CD14-positive monocyte (primary cell): ENCODE measurements at regions not wholly inside any gene's neighbourhood (a gene's known extent, or its start where the extent isn't known, plus 50 kb on each side); places are given as distances from the start of the nearest gene placed in this dataset.

Experiments used
- DNase-seq, 3 donors: peaks; one replicate each; pipeline ENCODE4 v3.0.0-alpha.2; 2011 to 2022
- H2AFZ ChIP-seq: 2 replicates; pipeline ENCODE4 v1.6.0; 2012; ENCODE audit warnings: mild to moderate bottlenecking, low read depth, low read length, inconsistent platforms; ENCODE audit not compliant: insufficient read depth, poor library complexity, severe bottlenecking
- H3K27ac ChIP-seq, 2 donors: 1 replicate in 1 of 2; 2 replicates in 1 of 2; pipeline ENCODE4 v1.5.1; 2012 to 2013; ENCODE audit warnings: low read length in 2 of 2, control low read depth in 1 of 2, inconsistent platforms in 1 of 2, low read depth in 1 of 2, mild to moderate bottlenecking in 1 of 2
- H3K27me3 ChIP-seq, 2 donors: one replicate each; pipeline versions ENCODE4 v1.6.0 to v1.6.1; 2011 to 2013; ENCODE audit warnings: low read length in 2 of 2; ENCODE audit not compliant: control insufficient read depth in 2 of 2, insufficient read depth in 2 of 2
- H3K36me3 ChIP-seq, 2 donors: replicated peaks in 1 of 2; 1 replicate in 1 of 2; 2 replicates in 1 of 2; pipeline versions ENCODE4 v1.5.1 to v1.6.1; 2012 to 2013; ENCODE audit warnings: low read length in 2 of 2, control low read depth in 1 of 2, inconsistent platforms in 1 of 2, mild to moderate bottlenecking in 1 of 2; ENCODE audit not compliant: insufficient read depth in 2 of 2, control insufficient read depth in 1 of 2
- H3K4me1 ChIP-seq, 2 donors: 1 replicate in 1 of 2; 2 replicates in 1 of 2; pipeline versions ENCODE4 v1.5.1 to v1.6.1; 2012 to 2013; ENCODE audit warnings: low read length in 2 of 2, control low read depth in 1 of 2, inconsistent platforms in 1 of 2, mild to moderate bottlenecking in 1 of 2, moderate library complexity in 1 of 2; ENCODE audit not compliant: insufficient read depth in 2 of 2, control insufficient read depth in 1 of 2
- H3K4me2 ChIP-seq: replicated peaks from 2 replicates; pipeline ENCODE3; 2012; ENCODE audit warnings: low read length, moderate library complexity, mild to moderate bottlenecking; ENCODE audit not compliant: poor library complexity, severe bottlenecking; ENCODE audit errors: extremely low read depth
- H3K4me3 ChIP-seq, 3 experiments: fragments of 200-600 bp in 1 of 3; sonication (generic) in 1 of 3; replicated peaks in 1 of 3; 1 replicate in 2 of 3; 2 replicates in 1 of 3; pipeline ENCODE4 v1.5.1; 2011 to 2013; ENCODE audit warnings: low read length in 3 of 3, mild to moderate bottlenecking in 3 of 3, control low read depth in 2 of 3, low read depth in 2 of 3, inconsistent platforms in 1 of 3, moderate library complexity in 1 of 3
- H3K79me2 ChIP-seq: 2 replicates; pipeline ENCODE4 v1.6.0; 2012; ENCODE audit warnings: mild to moderate bottlenecking, control low read depth, inconsistent platforms, low read length, moderate library complexity; ENCODE audit not compliant: insufficient read depth
- H3K9ac ChIP-seq: 2 replicates; pipeline ENCODE4 v1.6.0; 2017; ENCODE audit warnings: low read length, mild to moderate bottlenecking; ENCODE audit not compliant: insufficient read depth, poor library complexity, severe bottlenecking
- H3K9me3 ChIP-seq, 2 donors: replicated peaks in 1 of 2; 1 replicate in 1 of 2; 2 replicates in 1 of 2; pipeline versions ENCODE4 v1.5.1 to v1.6.1; 2012 to 2013; ENCODE audit warnings: low read length in 2 of 2, control low read depth in 1 of 2; ENCODE audit not compliant: control insufficient read depth in 1 of 2, insufficient read depth in 1 of 2
- H4K20me1 ChIP-seq: 2 replicates; pipeline ENCODE4 v1.6.0; 2012; ENCODE audit warnings: mild to moderate bottlenecking, low read length, control low read depth, moderate library complexity; ENCODE audit not compliant: insufficient read depth
- H3K27ac Mint-ChIP-seq, 7 donors: one replicate each; pipeline ENCODE4 v1.8.0; 2020; ENCODE audit warnings: mild to moderate bottlenecking in 7 of 7, mixed read lengths in 7 of 7, moderate library complexity in 6 of 7, inconsistent platforms in 2 of 7
- H3K27me3 Mint-ChIP-seq, 3 donors: one replicate each; pipeline ENCODE4 v1.8.0; 2021 to 2022; ENCODE audit warnings: low read depth in 3 of 3, mild to moderate bottlenecking in 3 of 3, mixed read lengths in 3 of 3, moderate library complexity in 3 of 3, inconsistent platforms in 1 of 3
- H3K36me3 Mint-ChIP-seq, 2 donors: one replicate each; pipeline ENCODE4 v1.8.0; 2020; ENCODE audit warnings: mixed read lengths in 2 of 2, inconsistent platforms in 1 of 2, mild to moderate bottlenecking in 1 of 2
- H3K4me1 Mint-ChIP-seq: one replicate; pipeline ENCODE4 v1.8.0; 2020; ENCODE audit warnings: mild to moderate bottlenecking, mixed read lengths
- H3K4me3 Mint-ChIP-seq, 2 donors: one replicate each; pipeline ENCODE4 v1.8.0; 2020; ENCODE audit warnings: mild to moderate bottlenecking in 2 of 2, mixed read lengths in 2 of 2, moderate library complexity in 1 of 2
- H3K9me3 Mint-ChIP-seq, 7 donors: one replicate each; pipeline ENCODE4 v1.8.0; 2020 to 2022; ENCODE audit warnings: mixed read lengths in 7 of 7, mild to moderate bottlenecking in 6 of 7, moderate library complexity in 6 of 7, inconsistent platforms in 2 of 7
- CTCF ChIP-seq: fragments of 200-600 bp; IDR thresholded peaks from one replicate; pipeline ENCODE4 v1.8.0; 2022; ENCODE audit warnings: antibody characterized with exemption, mild to moderate bottlenecking
- WGBS: methylation state at CpG from one replicate; pipeline ENCODE4 v1.1.5; 2013; ENCODE audit warnings: missing lambda C conversion rate; ENCODE audit not compliant: insufficient coverage; 5-methylcytosine and 5-hydroxymethylcytosine counted together
- intact Hi-C, 2 donors: fragments of 100-400 bp; cut with micrococcal nuclease; formaldehyde crosslinking; loops; one replicate each; pipeline versions ENCODE4 v1.15.0 to v1.15.1; 2023

- no peaks in the 10 kb centered on the region for H3K4me1 ChIP-seq
- no peaks in the 10 kb centered on the region for H3K27me3 Mint-ChIP-seq
- peaks cover 2 to 6% (median 4%) of the 10 kb centered on the region in 7 donors for H3K9me3 Mint-ChIP-seq
- 100% methylated on average over 1 of the region's 2 CpGs for WGBS
- H3K9ac ChIP-seq = no peak overlapping the region
- no peaks in the 10 kb centered on the region for H3K4me1 Mint-ChIP-seq
- H3K36me3 Mint-ChIP-seq = no peaks in the 10 kb centered on the region
- H3K27me3 ChIP-seq = no peaks in the 10 kb centered on the region
- no peak overlapping the region for H3K4me3 Mint-ChIP-seq
- no peak overlapping the region for H3K27ac ChIP-seq
- no peaks in the 10 kb centered on the region for H3K9me3 ChIP-seq
- H3K27ac Mint-ChIP-seq = no peak overlapping the region
- H3K79me2 ChIP-seq = no peaks in the 10 kb centered on the region
- H4K20me1 ChIP-seq = no peaks in the 10 kb centered on the region
- intact Hi-C loops = no loop called here
- no peaks in the 10 kb centered on the region for H3K36me3 ChIP-seq
- no peak for DNase-seq
- H3K4me2 ChIP-seq = no peak overlapping the region
- no peak overlapping the region for H3K4me3 ChIP-seq
- no peak for TF ChIP-seq CTCF
- H2AFZ ChIP-seq = no peak overlapping the region
Observed at GRCh38 chr18:39039813-39040212, 1474.2 kb upstream of the CELF4 start.

- Mint-ChIP-seq H3K27me3 (no peaks in the 10 kb centered on the region), H3K9me3 (peaks cover 0 to 6% (median 4%) of the 10 kb centered on the region in 7 donors), H3K4me1 (no peaks in the 10 kb centered on the region), H3K27ac (no peak overlapping the region), H3K4me3 (no peak overlapping the region), H3K36me3 (no peaks in the 10 kb centered on the region)
- no CpG with 5 or more reads among the region's 2 CpGs for WGBS
- Histone ChIP-seq H3K27ac (no peak overlapping the region), H3K27me3 (no peaks in the 10 kb centered on the region), H2AFZ (no peak overlapping the region), H3K9me3 (no peaks in the 10 kb centered on the region), H4K20me1 (no peaks in the 10 kb centered on the region), H3K4me2 (no peak overlapping the region), H3K4me3 (no peak overlapping the region), H3K4me1 (no peaks in the 10 kb centered on the region), H3K36me3 (no peaks in the 10 kb centered on the region), H3K9ac (no peak overlapping the region), H3K79me2 (no peaks in the 10 kb centered on the region)
- no peak for TF ChIP-seq CTCF
- intact Hi-C loops = no loop called here
- DNase-seq = no peak
Observed at GRCh38 chr18:39037925-39038324, 1472.3 kb upstream of the CELF4 start.
